Left ventricle myocardium inferior (tissue), 1 donor: ENCODE measurements at regions not wholly inside any gene's neighbourhood (a gene's known extent, or its start where the extent isn't known, plus 50 kb on each side); places are given as distances from the start of the nearest gene placed in this dataset.
A peak's percentile ranks its signal among the peaks of the same experiment; 100 is the strongest.

Experiments
- DNase-seq: peaks from one replicate; pipeline ENCODE4 v3.0.0-alpha.2; 2020
- H3K27ac ChIP-seq: fragments of 200-600 bp; replicated peaks from 2 replicates; pipeline ENCODE4 v1.8.0; 2021
- H3K27me3 ChIP-seq: fragments of 200-600 bp; 2 replicates; pipeline ENCODE4 v1.8.0; 2021; ENCODE audit warnings: low read depth
- H3K36me3 ChIP-seq: fragments of 200-600 bp; 2 replicates; pipeline ENCODE4 v1.8.0; 2021
- H3K4me1 ChIP-seq: fragments of 200-600 bp; 2 replicates; pipeline ENCODE4 v1.8.0; 2021
- H3K4me3 ChIP-seq: fragments of 200-600 bp; 2 replicates; pipeline ENCODE4 v1.8.0; 2021; ENCODE audit warnings: mild to moderate bottlenecking, moderate library complexity
- H3K9me3 ChIP-seq: fragments of 200-600 bp; replicated peaks from 2 replicates; pipeline ENCODE4 v1.8.0; 2021
- intact Hi-C: fragments of 100-400 bp; cut with micrococcal nuclease; formaldehyde crosslinking; loops from one replicate; pipeline ENCODE4 v1.11.0; 2022
- TF ChIP-seq, protein P1 (sequence below): fragments of 200-600 bp; IDR thresholded peaks from 2 replicates; pipeline ENCODE4 v1.8.0; 2021; ENCODE audit warnings: antibody characterized with exemption, mild to moderate bottlenecking, borderline replicate concordance
- donor health status: DM: no; HTN: yes; CAD: no; lungs with severe emphysema.

DNA sequence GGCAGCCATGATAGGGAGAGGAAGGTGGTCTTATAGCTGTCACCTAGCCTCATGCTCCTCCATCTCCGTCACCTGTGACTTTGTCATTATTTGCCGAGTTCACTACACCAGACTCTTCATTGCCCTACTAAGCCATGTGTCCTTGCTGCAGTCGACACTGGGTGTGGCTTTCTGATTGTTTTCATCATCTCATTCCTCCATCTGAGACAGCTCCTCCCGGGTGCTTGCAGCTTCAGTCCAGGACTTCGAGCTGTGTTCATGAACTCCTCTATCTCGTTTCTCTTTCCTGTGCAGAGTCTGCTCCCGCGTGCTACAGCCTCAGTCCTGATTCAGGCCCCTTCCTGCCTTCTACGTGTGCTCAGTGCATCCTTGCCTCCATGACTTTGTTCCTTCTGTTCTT lies 295.1 kb upstream of the TNP1 start:
- intact Hi-C loops = no loop called here
- H3K27ac ChIP-seq = no peak overlapping the region
- no peaks in the 10 kb centered on the region for H3K9me3 ChIP-seq
- TF ChIP-seq, protein P1, sequence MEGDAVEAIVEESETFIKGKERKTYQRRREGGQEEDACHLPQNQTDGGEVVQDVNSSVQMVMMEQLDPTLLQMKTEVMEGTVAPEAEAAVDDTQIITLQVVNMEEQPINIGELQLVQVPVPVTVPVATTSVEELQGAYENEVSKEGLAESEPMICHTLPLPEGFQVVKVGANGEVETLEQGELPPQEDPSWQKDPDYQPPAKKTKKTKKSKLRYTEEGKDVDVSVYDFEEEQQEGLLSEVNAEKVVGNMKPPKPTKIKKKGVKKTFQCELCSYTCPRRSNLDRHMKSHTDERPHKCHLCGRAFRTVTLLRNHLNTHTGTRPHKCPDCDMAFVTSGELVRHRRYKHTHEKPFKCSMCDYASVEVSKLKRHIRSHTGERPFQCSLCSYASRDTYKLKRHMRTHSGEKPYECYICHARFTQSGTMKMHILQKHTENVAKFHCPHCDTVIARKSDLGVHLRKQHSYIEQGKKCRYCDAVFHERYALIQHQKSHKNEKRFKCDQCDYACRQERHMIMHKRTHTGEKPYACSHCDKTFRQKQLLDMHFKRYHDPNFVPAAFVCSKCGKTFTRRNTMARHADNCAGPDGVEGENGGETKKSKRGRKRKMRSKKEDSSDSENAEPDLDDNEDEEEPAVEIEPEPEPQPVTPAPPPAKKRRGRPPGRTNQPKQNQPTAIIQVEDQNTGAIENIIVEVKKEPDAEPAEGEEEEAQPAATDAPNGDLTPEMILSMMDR = no peak
- H3K27me3 ChIP-seq = no peaks in the 10 kb centered on the region
- no peak for DNase-seq
- no peaks in the 10 kb centered on the region for H3K36me3 ChIP-seq
- no peaks in the 10 kb centered on the region for H3K4me1 ChIP-seq
- H3K4me3 ChIP-seq = no peak overlapping the region

DNA sequence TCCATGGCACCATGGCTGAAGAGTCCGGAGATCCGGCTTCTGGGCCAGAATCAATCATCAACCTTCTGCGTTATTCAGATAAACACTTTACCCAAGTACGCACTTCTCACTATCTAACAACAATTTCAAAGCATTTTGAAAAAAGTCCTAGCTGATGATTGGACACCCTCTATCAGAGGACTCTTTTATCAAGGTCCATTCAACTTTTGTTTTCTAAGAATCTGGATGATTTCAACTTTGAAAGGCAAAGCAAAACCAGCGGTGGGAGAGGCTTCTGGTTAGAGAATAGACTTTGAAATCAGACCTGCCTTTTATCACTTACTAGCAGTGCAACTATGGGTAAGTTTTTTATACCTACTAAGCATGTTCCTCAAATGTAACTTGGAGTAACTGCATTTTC lies 293.6 kb upstream of the TNP1 start:
- no peaks in the 10 kb centered on the region for H3K9me3 ChIP-seq
- H3K4me1 ChIP-seq = no peaks in the 10 kb centered on the region
- TF ChIP-seq, protein P1 = no peak
- no peaks in the 10 kb centered on the region for H3K36me3 ChIP-seq
- no peaks in the 10 kb centered on the region for H3K27me3 ChIP-seq
- no peak for DNase-seq
- no peak overlapping the region for H3K27ac ChIP-seq
- intact Hi-C loops = no loop called here
- H3K4me3 ChIP-seq = no peak overlapping the region

DNA sequence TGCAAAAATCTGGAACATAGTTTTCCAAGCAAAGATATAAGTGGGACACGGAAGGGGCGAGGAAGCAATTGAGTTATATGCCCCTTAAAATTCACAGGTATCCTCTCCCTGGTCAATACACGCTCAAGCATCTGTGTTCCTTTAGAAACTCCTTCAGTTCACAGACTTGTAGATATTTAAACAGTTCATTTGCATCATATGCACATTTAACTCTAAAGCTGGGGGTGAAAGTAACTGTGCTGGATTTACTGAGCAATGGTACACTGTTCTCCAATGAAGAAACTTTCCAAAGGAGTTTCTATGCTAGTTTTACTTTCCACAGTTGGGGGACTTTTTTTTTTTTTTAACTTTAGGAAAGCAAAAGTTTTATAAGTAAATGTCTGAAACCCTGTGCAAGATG lies 293.0 kb upstream of the TNP1 start:
- TF ChIP-seq, protein P1 = no peak
- no peak overlapping the region for H3K4me3 ChIP-seq
- no peaks in the 10 kb centered on the region for H3K27me3 ChIP-seq
- no peaks in the 10 kb centered on the region for H3K4me1 ChIP-seq
- intact Hi-C loops = no loop called here
- DNase-seq = no peak
- H3K36me3 ChIP-seq = no peaks in the 10 kb centered on the region
- H3K27ac ChIP-seq = no peak overlapping the region
- no peaks in the 10 kb centered on the region for H3K9me3 ChIP-seq

DNA sequence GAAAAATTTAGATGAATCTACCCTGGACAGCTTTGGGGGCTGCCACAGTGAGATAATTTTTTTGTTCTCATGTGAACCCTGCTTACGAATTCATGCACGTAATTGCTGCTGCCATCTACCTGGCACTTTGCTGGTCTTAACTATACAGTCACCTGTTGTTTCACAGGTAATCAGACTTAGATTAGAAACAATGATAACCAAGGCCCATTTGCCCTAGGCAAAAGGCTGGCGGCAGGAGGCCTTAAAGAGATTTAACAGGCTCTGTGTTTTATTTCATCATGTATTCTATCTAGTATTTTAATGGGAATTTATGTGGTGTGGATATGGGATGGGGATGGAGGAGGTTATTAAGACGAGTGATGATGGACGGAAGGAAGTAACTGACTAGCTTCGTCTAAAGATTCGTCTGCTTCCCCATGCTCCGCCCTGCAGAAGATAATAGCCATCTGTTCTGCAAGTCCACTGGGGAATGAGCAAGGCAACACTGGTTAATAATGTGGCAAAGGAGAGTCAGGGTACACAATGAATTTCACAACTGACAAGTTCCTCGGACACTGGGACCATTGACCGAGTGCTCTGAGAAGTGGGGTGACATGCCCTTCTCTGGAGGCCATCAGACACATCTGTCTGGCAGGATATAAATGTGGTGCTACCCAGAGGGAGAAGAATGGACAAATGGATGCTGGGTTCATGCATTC lies 291.8 kb upstream of the TNP1 start:
- H3K27me3 ChIP-seq = no peaks in the 10 kb centered on the region
- no peaks in the 10 kb centered on the region for H3K36me3 ChIP-seq
- H3K4me1 ChIP-seq = no peaks in the 10 kb centered on the region
- DNase-seq = no peak
- intact Hi-C loops = no loop called here
- H3K9me3 ChIP-seq = no peaks in the 10 kb centered on the region
- no peak overlapping the region for H3K4me3 ChIP-seq
- H3K27ac ChIP-seq = peak overlapping the region; percentile 22
- TF ChIP-seq, protein P1 = no peak

DNA sequence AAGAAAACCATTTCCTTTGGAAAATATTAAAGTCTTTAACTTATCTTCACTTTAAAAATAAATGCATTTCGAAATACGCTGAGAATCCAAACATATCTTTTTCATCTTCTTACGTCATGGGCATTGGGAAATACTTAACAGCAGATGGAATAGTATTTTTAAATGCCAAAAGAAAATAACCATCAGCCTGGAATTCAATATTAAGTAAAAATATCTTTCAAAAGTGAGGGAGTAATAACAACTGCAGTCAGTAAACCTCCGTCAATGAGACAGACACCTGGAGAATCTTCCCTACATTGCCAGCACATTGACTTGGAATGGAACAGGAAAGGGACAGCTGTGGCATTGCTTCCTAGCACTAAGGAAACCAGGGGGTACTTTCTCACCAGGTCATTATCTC lies 290.4 kb upstream of the TNP1 start:
- no peaks in the 10 kb centered on the region for H3K9me3 ChIP-seq
- no peak overlapping the region for H3K4me3 ChIP-seq
- no peak for DNase-seq
- intact Hi-C loops = no loop called here
- TF ChIP-seq, protein P1 = no peak
- no peaks in the 10 kb centered on the region for H3K36me3 ChIP-seq
- no peaks in the 10 kb centered on the region for H3K27me3 ChIP-seq
- H3K4me1 ChIP-seq = no peaks in the 10 kb centered on the region
- H3K27ac ChIP-seq = peak overlapping the region; percentile 22
